NB4 (cell line): ENCODE measurements at regions not wholly inside any gene's neighbourhood (a gene's known extent, or its start where the extent isn't known, plus 50 kb on each side); places are given as distances from the start of the nearest gene placed in this dataset.

Source experiments
- MYC ChIP-seq: IDR thresholded peaks from 2 replicates; pipeline ENCODE4 v1.6.1; 2011; ENCODE audit warnings: low read depth, low read length
- TF ChIP-seq, protein P1 (sequence below): IDR thresholded peaks from one replicate; pipeline ENCODE4 v1.5.1; 2012; ENCODE audit warnings: low read depth, low read length

- TF ChIP-seq, protein P1, sequence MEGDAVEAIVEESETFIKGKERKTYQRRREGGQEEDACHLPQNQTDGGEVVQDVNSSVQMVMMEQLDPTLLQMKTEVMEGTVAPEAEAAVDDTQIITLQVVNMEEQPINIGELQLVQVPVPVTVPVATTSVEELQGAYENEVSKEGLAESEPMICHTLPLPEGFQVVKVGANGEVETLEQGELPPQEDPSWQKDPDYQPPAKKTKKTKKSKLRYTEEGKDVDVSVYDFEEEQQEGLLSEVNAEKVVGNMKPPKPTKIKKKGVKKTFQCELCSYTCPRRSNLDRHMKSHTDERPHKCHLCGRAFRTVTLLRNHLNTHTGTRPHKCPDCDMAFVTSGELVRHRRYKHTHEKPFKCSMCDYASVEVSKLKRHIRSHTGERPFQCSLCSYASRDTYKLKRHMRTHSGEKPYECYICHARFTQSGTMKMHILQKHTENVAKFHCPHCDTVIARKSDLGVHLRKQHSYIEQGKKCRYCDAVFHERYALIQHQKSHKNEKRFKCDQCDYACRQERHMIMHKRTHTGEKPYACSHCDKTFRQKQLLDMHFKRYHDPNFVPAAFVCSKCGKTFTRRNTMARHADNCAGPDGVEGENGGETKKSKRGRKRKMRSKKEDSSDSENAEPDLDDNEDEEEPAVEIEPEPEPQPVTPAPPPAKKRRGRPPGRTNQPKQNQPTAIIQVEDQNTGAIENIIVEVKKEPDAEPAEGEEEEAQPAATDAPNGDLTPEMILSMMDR: no peak
- TF ChIP-seq MYC: no peak
Observed at GRCh38 chr10:76618171-76618570, 1019.4 kb downstream of the KCNMA1 start.
